ENCODE measurements at regions not wholly inside any gene's neighbourhood (a gene's known extent, or its start where the extent isn't known, plus 50 kb on each side); places are given as distances from the start of the nearest gene placed in this dataset.

DNA sequence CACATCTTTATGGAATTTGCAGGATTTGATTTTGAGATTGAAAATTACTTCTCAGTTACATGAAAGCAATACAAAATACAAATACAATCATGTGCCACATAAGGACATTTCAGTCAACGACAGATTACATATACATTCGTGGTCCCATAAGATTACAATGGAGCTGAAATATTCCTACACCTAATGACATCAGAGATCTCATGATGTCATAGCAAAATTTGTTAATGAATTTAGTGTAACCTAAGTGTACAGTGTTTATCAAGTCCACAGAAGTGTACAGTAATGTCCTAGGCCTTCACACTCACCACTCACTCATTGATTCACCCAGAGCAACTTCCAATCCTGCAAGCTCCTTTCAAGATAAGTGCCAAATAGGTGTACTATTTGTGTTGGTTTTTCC is 126.5 kb downstream of the GPAM start:
- no peak for DNase-seq (ENCODE audit: low read depth, low spot score)
- H3K4me3 Mint-ChIP-seq: no peak overlapping the region
- peaks cover 3% of the 10 kb centered on the region for H3K27me3 Mint-ChIP-seq (ENCODE audit: low read depth)
- H3K36me3 Mint-ChIP-seq (ENCODE audit: low read depth): no peaks in the 10 kb centered on the region
- H3K4me1 Mint-ChIP-seq: peaks cover under 1% of the 10 kb centered on the region
- H3K9me3 Mint-ChIP-seq: no peaks in the 10 kb centered on the region
- TF ChIP-seq CTCF (conservative IDR thresholded peaks at IDR 0.05): no peak
- H3K27ac Mint-ChIP-seq (ENCODE audit: unreplicated experiment): no peak overlapping the region

DNA sequence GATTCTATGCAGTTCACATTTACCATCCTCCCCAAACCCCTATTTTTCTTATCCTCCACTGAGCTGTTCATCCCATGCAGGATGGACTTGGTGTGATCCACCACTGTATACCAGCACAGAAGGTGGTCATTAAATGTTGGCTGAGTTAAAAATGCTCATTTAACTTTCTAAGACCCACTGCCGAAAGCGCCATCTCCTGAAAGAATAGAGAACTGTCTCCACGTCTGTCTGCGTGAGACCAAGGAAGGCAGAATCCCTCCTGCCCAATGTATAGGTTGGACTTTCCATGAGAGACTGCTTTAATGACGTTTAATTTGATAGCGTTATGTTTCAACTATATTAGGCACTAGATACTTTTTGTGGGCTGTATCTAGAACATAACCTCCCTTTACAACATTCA is 124.3 kb downstream of the GPAM start:
- H3K27ac Mint-ChIP-seq (ENCODE audit: unreplicated experiment): no peak overlapping the region
- peaks cover 2% of the 10 kb centered on the region for H3K36me3 Mint-ChIP-seq (ENCODE audit: low read depth)
- no peak overlapping the region for H3K4me3 Mint-ChIP-seq
- peaks cover 6% of the 10 kb centered on the region for H3K27me3 Mint-ChIP-seq (ENCODE audit: low read depth)
- DNase-seq (ENCODE audit: low read depth, low spot score): no peak
- no peak for TF ChIP-seq CTCF (conservative IDR thresholded peaks at IDR 0.05)
- H3K4me1 Mint-ChIP-seq: peaks cover 5% of the 10 kb centered on the region
- no peaks in the 10 kb centered on the region for H3K9me3 Mint-ChIP-seq

- H3K27ac Mint-ChIP-seq (ENCODE audit: unreplicated experiment): no peak overlapping the region
- no peak for TF ChIP-seq CTCF (conservative IDR thresholded peaks at IDR 0.05)
- H3K4me3 Mint-ChIP-seq: no peak overlapping the region
- no peaks in the 10 kb centered on the region for H3K36me3 Mint-ChIP-seq (ENCODE audit: low read depth)
- no peak for DNase-seq (ENCODE audit: low read depth, low spot score)
- no peaks in the 10 kb centered on the region for H3K9me3 Mint-ChIP-seq
- peaks cover 6% of the 10 kb centered on the region for H3K27me3 Mint-ChIP-seq (ENCODE audit: low read depth)
- H3K4me1 Mint-ChIP-seq: no peaks in the 10 kb centered on the region
These were observed 111.9 kb downstream of the GPAM start for GRCh38 chr10:112071596-112072133.

DNA sequence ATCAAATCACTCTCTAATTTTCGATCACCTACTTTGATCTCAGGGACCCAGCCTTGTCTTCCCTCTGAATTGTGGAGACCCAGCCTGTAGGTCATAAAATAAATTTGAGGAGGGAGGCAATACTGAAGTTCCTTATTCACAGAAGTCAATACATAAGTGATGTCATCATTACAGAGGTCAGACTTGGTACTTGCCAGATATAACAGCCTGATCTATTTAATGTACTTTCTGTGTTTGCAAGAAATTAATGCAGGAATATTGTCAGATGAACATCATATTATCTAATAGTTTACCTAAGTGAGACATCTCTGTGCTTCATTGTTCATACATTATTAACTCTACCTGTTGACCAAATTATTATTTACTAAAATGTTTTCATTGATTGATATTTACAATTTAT is 105.6 kb downstream of the GPAM start:
- H3K4me3 Mint-ChIP-seq: no peak overlapping the region

GRCh38 chr10:112080231-112080630 is 103.3 kb downstream of the GPAM start:
- Mint-ChIP-seq H3K36me3 (ENCODE audit: low read depth) (no peaks in the 10 kb centered on the region), H3K4me1 (no peaks in the 10 kb centered on the region)
- no peak for DNase-seq (ENCODE audit: low read depth, low spot score)

More for the DNA sequence above, 105.6 kb downstream of the GPAM start:
- Mint-ChIP-seq H3K27ac (ENCODE audit: unreplicated experiment) (no peak overlapping the region), H3K9me3 (no peaks in the 10 kb centered on the region), H3K27me3 (ENCODE audit: low read depth) (peaks cover 8% of the 10 kb centered on the region), H3K36me3 (ENCODE audit: low read depth) (no peaks in the 10 kb centered on the region), H3K4me1 (no peaks in the 10 kb centered on the region)
- TF ChIP-seq CTCF (conservative IDR thresholded peaks at IDR 0.05): no peak
- no peak for DNase-seq (ENCODE audit: low read depth, low spot score)

More at GRCh38 chr10:112080231-112080630, 103.3 kb downstream of the GPAM start:
- TF ChIP-seq CTCF (conservative IDR thresholded peaks at IDR 0.05): no peak
- Mint-ChIP-seq H3K27me3 (ENCODE audit: low read depth) (peaks cover 5% of the 10 kb centered on the region), H3K9me3 (no peaks in the 10 kb centered on the region), H3K27ac (ENCODE audit: unreplicated experiment) (no peak overlapping the region), H3K4me3 (no peak overlapping the region)

Data from neural crest cell (in vitro differentiated cells).